Mesenchymal stem cell (in vitro differentiated cells and primary cell): ENCODE measurements at regions not wholly inside any gene's neighbourhood (a gene's known extent, or its start where the extent isn't known, plus 50 kb on each side); places are given as distances from the start of the nearest gene placed in this dataset.
A peak's percentile ranks its signal among the peaks of the same experiment; 100 is the strongest.

Experiments
- DNase-seq: peaks from one replicate; pipeline ENCODE4 v3.0.0-alpha.2; 2013
- H2AFZ ChIP-seq: one replicate; pipeline ENCODE4 v1.6.1; 2013; ENCODE audit warnings: low read depth, mild to moderate bottlenecking, control low read depth, inconsistent platforms, low read length, moderate library complexity
- H2AK5ac ChIP-seq: 2 replicates; pipeline ENCODE4 v1.6.1; 2013; ENCODE audit warnings: low read length, moderate library complexity, mild to moderate bottlenecking, inconsistent platforms; ENCODE audit not compliant: severe bottlenecking
- H2BK120ac ChIP-seq: one replicate; pipeline ENCODE4 v1.6.1; 2013; ENCODE audit warnings: low read depth, mild to moderate bottlenecking, inconsistent platforms, low read length, moderate library complexity
- H2BK12ac ChIP-seq, 2 experiments: one replicate each; pipeline ENCODE4 v1.6.1; 2013; ENCODE audit warnings: inconsistent platforms in 2 of 2, low read length in 2 of 2, mild to moderate bottlenecking in 2 of 2, moderate library complexity in 2 of 2, control low read depth in 1 of 2
- H2BK15ac ChIP-seq: one replicate; pipeline ENCODE4 v1.6.1; 2013; ENCODE audit warnings: mild to moderate bottlenecking, low read depth, inconsistent platforms; ENCODE audit not compliant: poor library complexity, severe bottlenecking
- H2BK5ac ChIP-seq: 2 replicates; pipeline ENCODE4 v1.6.1; 2013; ENCODE audit warnings: low read depth, mild to moderate bottlenecking, low read length, control low read depth, inconsistent platforms; ENCODE audit not compliant: poor library complexity, severe bottlenecking
- H3K14ac ChIP-seq, 2 experiments: one replicate each; pipeline ENCODE4 v1.6.1; 2013; ENCODE audit warnings: inconsistent platforms in 2 of 2, low read length in 2 of 2, control low read depth in 1 of 2, mild to moderate bottlenecking in 1 of 2, moderate library complexity in 1 of 2
- H3K18ac ChIP-seq, 2 experiments: one replicate each; pipeline ENCODE4 v1.6.1; 2013; ENCODE audit warnings: inconsistent platforms in 2 of 2, low read length in 2 of 2, control low read depth in 1 of 2, low read depth in 1 of 2, mild to moderate bottlenecking in 1 of 2
- H3K23ac ChIP-seq, 2 experiments: one replicate each; pipeline ENCODE4 v1.6.1; 2013; ENCODE audit warnings: inconsistent platforms in 2 of 2, low read length in 2 of 2, mild to moderate bottlenecking in 2 of 2, moderate library complexity in 2 of 2, control low read depth in 1 of 2
- H3K27ac ChIP-seq: 2 replicates; pipeline ENCODE4 v1.5.1; 2013; ENCODE audit warnings: mild to moderate bottlenecking, moderate library complexity, low read length, control low read depth, inconsistent platforms; ENCODE audit not compliant: poor library complexity, severe bottlenecking
- H3K27me3 ChIP-seq, 2 experiments: 2 replicates each; pipeline versions ENCODE4 v1.6.1 to v1.7.0; 2013; ENCODE audit warnings: low read length in 2 of 2, mild to moderate bottlenecking in 2 of 2, moderate library complexity in 2 of 2, control low read depth in 1 of 2, inconsistent platforms in 1 of 2; ENCODE audit not compliant: control insufficient read depth in 1 of 2, insufficient read depth in 1 of 2
- H3K36me3 ChIP-seq, 2 experiments: 2 replicates each; pipeline versions ENCODE4 v1.6.1 to v1.7.0; 2013; ENCODE audit warnings: low read length in 2 of 2, control low read depth in 1 of 2, inconsistent platforms in 1 of 2, low read depth in 1 of 2, mild to moderate bottlenecking in 1 of 2; ENCODE audit not compliant: insufficient read depth in 2 of 2, control insufficient read depth in 1 of 2
- H3K4ac ChIP-seq, 2 experiments: one replicate each; pipeline ENCODE4 v1.6.1; 2013; ENCODE audit warnings: inconsistent platforms in 2 of 2, low read length in 2 of 2, mild to moderate bottlenecking in 2 of 2, moderate library complexity in 2 of 2, control low read depth in 1 of 2, low read depth in 1 of 2
- H3K4me1 ChIP-seq: 2 replicates; pipeline ENCODE4 v1.6.1; 2013; ENCODE audit warnings: low read depth, low read length, control low read depth; ENCODE audit not compliant: control insufficient read depth, insufficient read depth
- H3K4me2 ChIP-seq: 2 replicates; pipeline ENCODE4 v1.6.1; 2013; ENCODE audit warnings: low read length, mild to moderate bottlenecking, inconsistent platforms; ENCODE audit not compliant: poor library complexity, severe bottlenecking
- H3K4me3 ChIP-seq, 2 experiments: 2 replicates each; pipeline versions ENCODE4 v1.5.1 to v1.7.0; 2013; ENCODE audit warnings: low read length in 2 of 2, mild to moderate bottlenecking in 2 of 2, control low read depth in 1 of 2, low read depth in 1 of 2; ENCODE audit not compliant: insufficient read depth in 1 of 2
- H3K79me1 ChIP-seq: replicated peaks from 2 replicates; pipeline ENCODE4 v1.6.1; 2013; ENCODE audit warnings: mild to moderate bottlenecking, control low read depth, low read length, inconsistent platforms; ENCODE audit not compliant: poor library complexity, severe bottlenecking
- H3K9ac ChIP-seq: 2 replicates; pipeline ENCODE4 v1.7.0; 2013; ENCODE audit warnings: mild to moderate bottlenecking, low read length, moderate library complexity
- H3K9me3 ChIP-seq: 2 replicates; pipeline ENCODE4 v1.7.0; 2013; ENCODE audit warnings: mild to moderate bottlenecking, low read length; ENCODE audit not compliant: control insufficient read depth
- H4K8ac ChIP-seq: one replicate; pipeline ENCODE4 v1.6.1; 2013; ENCODE audit warnings: inconsistent platforms, mild to moderate bottlenecking, low read length, moderate library complexity
- H4K91ac ChIP-seq: one replicate; pipeline ENCODE4 v1.6.1; 2013; ENCODE audit warnings: mild to moderate bottlenecking, low read length, inconsistent platforms
- WGBS: methylation state at CpG from one replicate; pipeline ENCODE4 v1.1.7; 2013; ENCODE audit warnings: mixed read lengths; 5-methylcytosine and 5-hydroxymethylcytosine counted together

- peak overlapping the region; percentile 83 for H3K9ac ChIP-seq
- H2AFZ ChIP-seq, result peak overlapping the region; percentile 80
- WGBS, result 98% methylated on average over 4 of the region's 4 CpGs
- H3K4me1 ChIP-seq, result peaks cover 1% of the 10 kb centered on the region
- peak overlapping the region; percentile 80 to 85 for H2BK12ac ChIP-seq
- H3K14ac ChIP-seq, result no peak overlapping the region
- H2BK15ac ChIP-seq, result no peak overlapping the region
- H3K9me3 ChIP-seq, result no peaks in the 10 kb centered on the region
- no peaks in the 10 kb centered on the region for H3K27me3 ChIP-seq
- H2AK5ac ChIP-seq, result peak overlapping the region; percentile 73
- H3K36me3 ChIP-seq, result no peaks in the 10 kb centered on the region
- no peak overlapping the region for H3K4me2 ChIP-seq
- peak overlapping the region in 1 of 2 experiments; percentile 47 for H3K4ac ChIP-seq
- H3K4me3 ChIP-seq, result peak overlapping the region in 1 of 2 experiments; percentile 58
- H3K79me1 ChIP-seq, result no peaks in the 10 kb centered on the region
- no peak overlapping the region for H3K27ac ChIP-seq
- no peak overlapping the region for H3K18ac ChIP-seq
- no peak overlapping the region for H4K91ac ChIP-seq
- H2BK5ac ChIP-seq, result no peak overlapping the region
- H3K23ac ChIP-seq, result no peak overlapping the region
- no peak for DNase-seq
- no peak overlapping the region for H4K8ac ChIP-seq
- no peak overlapping the region for H2BK120ac ChIP-seq
These were observed 331.6 kb downstream of the DLEU7 start for GRCh38 chr13:50511877-50512341.

GRCh38 chr13:50512474-50513299 is 330.8 kb downstream of the DLEU7 start:
- H2AFZ ChIP-seq, result no peak overlapping the region
- peak overlapping the region; percentile 83 for H3K9ac ChIP-seq

GRCh38 chr13:50513300-50513877 is 330.1 kb downstream of the DLEU7 start:
- Histone ChIP-seq H3K4me1 (peaks cover 1% of the 10 kb centered on the region), H2BK120ac (no peak overlapping the region), H4K91ac (no peak overlapping the region), H3K36me3 (no peaks in the 10 kb centered on the region), H2BK12ac (no peak overlapping the region), H2AK5ac (no peak overlapping the region), H3K9me3 (no peaks in the 10 kb centered on the region), H3K4me3 (no peak overlapping the region), H3K79me1 (no peaks in the 10 kb centered on the region), H2BK15ac (no peak overlapping the region), H3K4me2 (no peak overlapping the region), H3K23ac (no peak overlapping the region), H2BK5ac (no peak overlapping the region), H3K4ac (no peak overlapping the region), H4K8ac (no peak overlapping the region), H3K14ac (no peak overlapping the region), H3K18ac (no peak overlapping the region), H3K27ac (no peak overlapping the region), H3K9ac (peak overlapping the region; percentile 83), H3K27me3 (no peaks in the 10 kb centered on the region), H2AFZ (no peak overlapping the region)
- WGBS, result 27% methylated on average over 2 of the region's 2 CpGs
- DNase-seq, result peak; percentile 36

More at GRCh38 chr13:50512474-50513299, 330.8 kb downstream of the DLEU7 start:
- H4K8ac ChIP-seq, result peak overlapping the region; percentile 87
- no peaks in the 10 kb centered on the region for H3K9me3 ChIP-seq
- H3K4me3 ChIP-seq, result peak overlapping the region in 1 of 2 experiments; percentile 58
- H3K4me2 ChIP-seq, result peak overlapping the region; percentile 56
- peak overlapping the region; percentile 37 to 71 for H3K18ac ChIP-seq
- H4K91ac ChIP-seq, result no peak overlapping the region
- H2BK120ac ChIP-seq, result peak overlapping the region; percentile 83
- no peak overlapping the region for H3K23ac ChIP-seq
- DNase-seq, result peak; percentile 66
- H3K27ac ChIP-seq, result no peak overlapping the region
- peak overlapping the region in 1 of 2 experiments; percentile 68 for H3K4ac ChIP-seq
- no peaks in the 10 kb centered on the region for H3K36me3 ChIP-seq
- H3K4me1 ChIP-seq, result peaks cover 1% of the 10 kb centered on the region
- no peaks in the 10 kb centered on the region for H3K79me1 ChIP-seq
- no peaks in the 10 kb centered on the region for H3K27me3 ChIP-seq
- H2AK5ac ChIP-seq, result no peak overlapping the region
- WGBS, result 24% methylated on average over 10 of the region's 12 CpGs
- no peak overlapping the region for H2BK15ac ChIP-seq
- H2BK5ac ChIP-seq, result peak overlapping the region; percentile 26
- peak overlapping the region in 1 of 2 experiments; percentile 80 for H2BK12ac ChIP-seq
- no peak overlapping the region for H3K14ac ChIP-seq

- no peak overlapping the region for H2AFZ ChIP-seq
- H3K4ac ChIP-seq, result no peak overlapping the region
- H3K27me3 ChIP-seq, result no peaks in the 10 kb centered on the region
- H3K9ac ChIP-seq, result no peak overlapping the region
- H2BK120ac ChIP-seq, result no peak overlapping the region
- H3K4me1 ChIP-seq, result peaks cover 1% of the 10 kb centered on the region
- no peak overlapping the region for H3K4me2 ChIP-seq
- H3K18ac ChIP-seq, result no peak overlapping the region
- 95% methylated on average over 2 of the region's 2 CpGs for WGBS
- no peak overlapping the region for H3K4me3 ChIP-seq
- no peak overlapping the region for H2BK5ac ChIP-seq
- no peak overlapping the region for H4K8ac ChIP-seq
- DNase-seq, result no peak
- no peak overlapping the region for H4K91ac ChIP-seq
- no peaks in the 10 kb centered on the region for H3K9me3 ChIP-seq
- H2BK15ac ChIP-seq, result no peak overlapping the region
- no peaks in the 10 kb centered on the region for H3K79me1 ChIP-seq
- no peak overlapping the region for H3K27ac ChIP-seq
- no peaks in the 10 kb centered on the region for H3K36me3 ChIP-seq
- H3K23ac ChIP-seq, result no peak overlapping the region
- H2AK5ac ChIP-seq, result no peak overlapping the region
- no peak overlapping the region for H3K14ac ChIP-seq
- no peak overlapping the region for H2BK12ac ChIP-seq
These were observed 329.2 kb downstream of the DLEU7 start for GRCh38 chr13:50514249-50514648.
